GM18951 (cell line): ENCODE measurements at regions not wholly inside any gene's neighbourhood (a gene's known extent, or its start where the extent isn't known, plus 50 kb on each side); places are given as distances from the start of the nearest gene placed in this dataset.

Experiments
- POLR2A ChIP-seq: IDR thresholded peaks from 4 replicates; pipeline ENCODE4 v1.6.1; 2011; ENCODE audit warnings: mild to moderate bottlenecking; ENCODE audit not compliant: insufficient read length, insufficient read depth; ENCODE audit errors: extremely low read depth
- in situ Hi-C: fragments of 300-500 bp; cut with MboI; formaldehyde crosslinking; loops from one replicate; pipeline ENCODE4 v1.12.0; 2022; ENCODE audit warnings: low sequenced_read_pairs, mixed read lengths, inconsistent platforms; ENCODE audit not compliant: unreplicated experiment

DNA sequence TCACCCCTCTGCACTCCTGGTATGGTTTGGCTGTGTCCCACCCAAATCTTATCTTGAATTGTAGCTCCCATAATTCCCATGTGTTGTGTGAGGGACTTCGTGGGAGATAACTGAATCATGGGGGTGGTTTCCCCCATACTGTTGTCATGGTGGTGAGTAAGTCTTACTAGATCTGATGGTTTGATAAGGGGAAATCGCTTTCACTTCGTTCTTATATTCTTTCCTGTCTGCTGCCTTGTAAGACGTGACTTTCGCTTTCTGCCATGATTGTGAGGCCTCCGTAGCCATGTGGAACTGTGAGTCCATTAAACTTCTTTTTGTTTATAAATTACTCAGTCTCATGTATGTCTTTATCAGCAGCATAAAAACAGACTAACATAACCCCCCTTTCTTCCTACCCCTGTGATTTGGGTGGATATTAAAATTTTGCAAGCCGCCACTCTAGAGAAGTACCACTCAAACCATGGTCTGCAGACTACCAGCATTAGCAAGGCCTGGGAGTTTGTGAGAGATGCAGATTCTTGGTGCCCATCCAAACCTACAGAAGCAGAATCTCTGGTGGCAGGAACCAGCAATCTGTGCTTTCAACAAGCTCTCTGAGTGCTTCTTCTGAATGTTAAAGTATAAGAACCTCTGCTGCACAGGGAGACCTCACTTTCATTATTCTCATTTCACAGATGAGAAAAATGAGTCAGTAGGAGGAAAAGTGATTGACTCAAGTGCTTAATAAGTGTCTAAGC is 999.5 kb upstream of the EEF2KMT start:
- in situ Hi-C loops: no loop called here
- TF ChIP-seq POLR2A: no peak

DNA sequence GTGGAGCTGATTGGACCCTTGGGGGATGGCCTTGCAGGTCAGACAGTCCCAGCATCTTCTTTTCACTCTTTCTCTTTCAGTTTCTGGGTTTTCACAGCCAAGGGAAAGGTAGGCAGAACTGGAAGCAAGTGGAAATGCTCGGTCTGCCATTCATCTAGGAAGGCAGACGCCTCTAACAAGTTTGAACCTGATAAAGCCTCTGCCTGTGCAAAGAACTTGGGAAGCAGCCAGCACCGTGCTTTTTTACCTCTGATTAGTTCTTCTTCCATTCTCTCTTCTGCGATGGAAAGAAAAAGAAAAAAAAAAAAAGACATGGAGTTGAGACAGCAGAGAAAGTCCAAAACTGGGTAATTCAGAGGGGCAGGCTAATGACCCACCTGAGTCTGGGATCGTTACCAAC is 997.8 kb upstream of the EEF2KMT start:
- in situ Hi-C loops: no loop called here
- TF ChIP-seq POLR2A: no peak

GRCh38 chr16:6091021-6091420 is 993.4 kb upstream of the EEF2KMT start:
- in situ Hi-C loops: no loop called here
- TF ChIP-seq POLR2A: no peak

DNA sequence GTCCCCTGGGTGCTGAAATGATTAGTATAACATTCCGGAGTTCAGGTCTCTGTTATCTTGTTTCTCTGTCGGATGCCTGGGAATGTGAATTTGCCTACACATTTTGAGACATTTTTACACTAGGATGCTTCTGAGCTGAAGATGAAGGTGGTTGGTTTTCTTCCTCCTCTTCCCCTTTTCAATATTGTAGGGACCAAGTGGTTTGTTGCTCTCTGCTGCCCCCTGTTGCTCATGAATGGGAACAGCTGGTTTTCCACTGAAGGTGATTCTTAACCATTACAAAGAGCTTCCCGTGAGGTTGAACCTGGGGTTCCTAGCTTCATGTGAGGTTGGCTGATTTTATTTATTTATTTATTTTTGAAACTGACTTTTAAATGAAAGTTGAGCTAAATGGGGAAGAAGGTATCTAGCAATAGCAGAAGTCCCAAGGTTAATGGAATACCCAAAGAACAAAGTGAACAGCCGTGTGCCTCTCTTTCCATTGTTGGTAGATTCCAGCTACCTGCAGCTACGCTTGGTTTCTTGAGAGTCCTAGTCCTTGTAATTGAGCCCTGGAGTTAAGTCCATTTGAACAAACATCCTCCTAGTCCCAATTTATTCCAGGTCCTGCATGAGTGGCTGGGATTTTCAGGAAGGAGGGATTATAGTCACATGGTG is 983.9 kb upstream of the EEF2KMT start:
- in situ Hi-C loops: no loop called here
- no peak for TF ChIP-seq POLR2A

DNA sequence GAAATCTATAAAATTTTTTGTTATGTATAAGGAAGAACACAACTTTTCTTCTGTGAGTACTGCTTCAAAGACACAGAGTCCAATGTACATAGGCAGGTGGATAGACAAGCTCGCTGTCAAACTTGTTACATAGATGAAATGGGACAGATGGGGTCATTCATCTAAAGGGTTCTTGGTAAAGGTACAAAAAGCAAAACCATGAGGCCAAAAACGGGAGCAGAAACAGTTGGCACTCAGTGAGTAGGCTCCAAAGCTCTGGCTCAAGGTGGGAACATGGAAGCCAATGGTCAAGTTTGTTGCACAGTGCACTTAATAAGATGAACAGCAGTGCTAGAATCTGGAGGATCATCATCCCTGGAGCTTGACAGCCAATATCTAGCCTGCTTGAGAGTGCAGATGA is 979.0 kb upstream of the EEF2KMT start:
- TF ChIP-seq POLR2A: no peak
- in situ Hi-C loops: no loop called here

- in situ Hi-C loops: no loop called here
- no peak for TF ChIP-seq POLR2A
Measured at GRCh38 chr16:6068063-6068462, 970.5 kb upstream of the EEF2KMT start.

- no peak for TF ChIP-seq POLR2A
- in situ Hi-C loops: no loop called here
Measured at GRCh38 chr16:6066652-6067051, 969.1 kb upstream of the EEF2KMT start.

GRCh38 chr16:6063526-6063925 is 965.9 kb upstream of the EEF2KMT start:
- no peak for TF ChIP-seq POLR2A
- in situ Hi-C loops: no loop called here

DNA sequence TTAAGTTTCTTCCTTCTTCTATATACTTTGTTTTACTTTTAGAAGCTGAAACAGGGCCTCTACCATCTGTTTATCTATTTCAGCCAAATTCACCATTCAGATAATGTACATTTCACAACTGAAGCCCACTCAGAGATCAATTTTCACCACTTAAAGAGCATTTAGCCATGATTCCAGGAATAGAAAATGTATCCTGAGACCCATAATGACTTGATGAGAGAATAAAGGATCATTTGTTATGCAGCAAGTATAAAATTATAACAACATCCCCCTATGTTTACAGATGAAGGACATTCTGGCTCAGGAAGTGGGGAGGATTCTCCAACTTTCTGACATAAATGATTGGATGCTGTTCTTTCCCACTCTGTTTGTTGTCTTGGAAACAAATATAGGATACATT is 962.1 kb upstream of the EEF2KMT start:
- TF ChIP-seq POLR2A: no peak
- in situ Hi-C loops: no loop called here

DNA sequence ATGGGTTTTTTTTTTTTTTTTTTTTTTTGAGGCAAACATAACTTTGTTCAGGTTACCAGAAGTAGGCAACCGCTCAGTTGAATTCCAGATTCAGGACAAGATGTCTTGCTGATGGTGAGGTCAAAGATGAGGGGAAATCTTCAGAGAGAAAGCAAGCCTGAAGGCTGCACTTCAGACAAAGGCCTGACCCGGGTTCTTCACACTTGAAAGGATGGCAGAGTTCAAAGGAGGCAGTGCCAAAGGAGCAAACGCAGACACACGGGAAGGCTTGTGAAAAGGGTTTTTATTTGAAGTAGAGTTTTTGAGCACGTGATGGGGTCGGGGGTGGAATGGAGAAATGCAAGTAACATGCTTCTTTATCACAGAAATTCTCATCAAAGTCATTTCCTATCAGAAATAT is 960.2 kb upstream of the EEF2KMT start:
- in situ Hi-C loops: no loop called here

GRCh38 chr16:6048017-6048416 is 950.4 kb upstream of the EEF2KMT start:
- no peak for TF ChIP-seq POLR2A
- in situ Hi-C loops: no loop called here

More for the DNA sequence above, 960.2 kb upstream of the EEF2KMT start:
- no peak for TF ChIP-seq POLR2A

DNA sequence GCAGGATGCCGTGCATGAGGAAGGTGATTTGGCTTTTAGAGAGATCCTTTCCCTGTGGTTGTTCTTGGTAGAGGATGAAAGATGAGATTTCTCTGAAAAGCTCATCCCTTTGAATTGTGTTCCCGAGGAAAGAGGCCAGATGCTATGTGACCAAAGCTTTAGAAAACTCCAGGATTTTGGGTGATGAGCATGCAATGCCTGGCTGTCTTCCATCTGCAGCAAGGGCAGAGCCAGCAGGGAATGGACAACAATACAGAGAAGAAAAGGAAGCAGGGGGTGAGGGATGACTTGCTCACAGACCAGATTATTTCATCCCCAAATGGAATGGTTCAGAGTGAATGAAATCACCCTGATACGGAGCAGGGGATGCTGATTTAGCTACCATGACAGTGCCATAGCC is 949.7 kb upstream of the EEF2KMT start:
- in situ Hi-C loops: no loop called here
- TF ChIP-seq POLR2A: no peak

- in situ Hi-C loops: no loop called here
- TF ChIP-seq POLR2A: no peak
Measured at GRCh38 chr16:6038941-6039645, 941.5 kb upstream of the EEF2KMT start.

DNA sequence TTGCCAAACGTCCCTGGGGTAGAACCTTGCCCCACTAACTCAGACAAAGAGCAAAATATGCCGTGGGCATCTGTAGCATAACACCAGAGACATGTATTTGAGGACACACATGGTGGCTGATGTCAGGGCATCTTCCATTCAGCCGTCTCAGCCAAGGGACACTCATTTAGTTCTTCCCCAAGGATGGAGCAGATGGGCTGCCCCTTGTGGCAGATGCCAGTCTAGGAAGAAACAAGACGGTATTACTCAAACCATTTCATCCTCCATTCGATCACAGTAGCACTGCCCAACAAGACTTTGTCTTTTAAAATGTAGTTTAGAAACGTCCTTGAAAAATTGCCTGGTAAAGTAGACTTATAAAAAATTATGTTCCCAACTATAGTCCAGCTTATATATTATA is 937.6 kb upstream of the EEF2KMT start:
- in situ Hi-C loops: no loop called here
- TF ChIP-seq POLR2A: no peak
